HCT116 (cell line): ENCODE measurements at regions not wholly inside any gene's neighbourhood (a gene's known extent, or its start where the extent isn't known, plus 50 kb on each side); places are given as distances from the start of the nearest gene placed in this dataset.

Experiments
- ATAC-seq: fragments of 200-7000 bp; cut with Tn5 transposase; 2 replicates; pipeline ENCODE4 v1.9.1; 2020; ENCODE audit warnings: mild to moderate bottlenecking, moderate library complexity
- BruUV-seq: library from RNA; stranded (reverse); fragments of 400-500 nt; replicated peaks from 2 replicates; lab custom pipeline; 2021; lab: Mats Ljungman, UMichigan
- CTCF ChIA-PET: fragments of 300-600 bp; sonication (Branson Sonifier 250); formaldehyde crosslinking; loops from one replicate; lab custom pipeline; 2021; ENCODE audit warnings: antibody characterized with exemption; lab: Charles Lee
- POLR2A ChIA-PET: fragments of 300-600, 350-600 bp; sonication (Branson Sonifier 250); formaldehyde crosslinking; loops from one replicate; lab custom pipeline; 2021; ENCODE audit warnings: antibody characterized with exemption; lab: Charles Lee
- RAD21 ChIA-PET, 2 experiments: fragments of 300-600 bp; sonication (Branson Sonifier 250); formaldehyde crosslinking; loops; one replicate each; lab custom pipeline; 2023; ENCODE audit warnings: low total read pairs in 2 of 2; ENCODE audit not compliant: uncharacterized antibody in 2 of 2, unreplicated experiment in 2 of 2, low non-redundant PET in 1 of 2; lab: Charles Lee
- DNase-seq: peaks from one replicate; pipeline ENCODE4 v3.0.0-alpha.2; 2010; ENCODE audit warnings: low read depth, low spot score
- H2AFZ ChIP-seq: fragments of 200-600 bp; shearing (Covaris generic), sonication (generic); 2 replicates; pipeline ENCODE4 v1.6.1; 2017; ENCODE audit warnings: low read depth, mixed run types, mixed read lengths, antibody characterized with exemption, low read length; ENCODE audit not compliant: poor library complexity, severe bottlenecking
- H3K27ac ChIP-seq: 2 replicates; pipeline ENCODE4 v1.5.1; 2012; ENCODE audit warnings: low read depth, low read length
- H3K27me3 ChIP-seq: fragments of 200-600 bp; sonication (generic); 2 replicates; pipeline ENCODE4 v1.6.1; 2016; ENCODE audit warnings: mixed run types, low read length, mixed read lengths; ENCODE audit not compliant: insufficient read depth
- H3K36me3 ChIP-seq, 2 experiments: fragments of 200-500 bp in 1 of 2; fragments of 200-600 bp in 1 of 2; sonication (Bioruptor generic) in 1 of 2; sonication (generic) in 1 of 2; 2 replicates each; pipeline versions ENCODE4 v1.5.1 to v1.6.1; 2014 to 2016; ENCODE audit warnings: low read length in 2 of 2, inconsistent platforms in 1 of 2, mixed read lengths in 1 of 2, mixed run types in 1 of 2; ENCODE audit not compliant: insufficient read depth in 2 of 2, control insufficient read depth in 1 of 2
- H3K4me1 ChIP-seq, 2 experiments: fragments of 200-600 bp in 1 of 2; sonication (generic) in 1 of 2; 2 replicates each; pipeline versions ENCODE4 v1.5.1 to v1.6.1; 2012 to 2017; ENCODE audit warnings: low read length in 2 of 2, inconsistent platforms in 1 of 2, mild to moderate bottlenecking in 1 of 2, mixed read lengths in 1 of 2, mixed run types in 1 of 2, moderate library complexity in 1 of 2; ENCODE audit not compliant: insufficient read depth in 2 of 2, control insufficient read depth in 1 of 2
- H3K4me2 ChIP-seq: fragments of 200-600 bp; sonication (generic); 2 replicates; pipeline ENCODE4 v1.6.1; 2017; ENCODE audit warnings: mixed run types, low read length, mixed read lengths
- H3K4me3 ChIP-seq, 2 experiments: fragments of 200-600 bp in 1 of 2; sonication (generic) in 1 of 2; replicated peaks in 1 of 2; 2 replicates each; pipeline ENCODE4 v1.5.1; 2011 to 2016; ENCODE audit warnings: low read length in 2 of 2, control low read depth in 1 of 2, low read depth in 1 of 2, mild to moderate bottlenecking in 1 of 2, mixed read lengths in 1 of 2, mixed run types in 1 of 2
- H3K79me2 ChIP-seq: fragments of 200-600 bp; sonication (generic); 2 replicates; pipeline ENCODE4 v1.6.1; 2017; ENCODE audit warnings: mild to moderate bottlenecking, mixed run types, low read length, moderate library complexity, mixed read lengths; ENCODE audit not compliant: insufficient read depth
- H3K9ac ChIP-seq: fragments of 200-600 bp; sonication (generic); 2 replicates; pipeline ENCODE4 v1.6.1; 2016; ENCODE audit warnings: low read length, mixed read lengths
- H3K9me2 ChIP-seq: fragments of 200-600 bp; sonication (generic), shearing (Covaris generic); 2 replicates; pipeline ENCODE4 v1.6.1; 2017; ENCODE audit warnings: mixed run types, mild to moderate bottlenecking, moderate library complexity; ENCODE audit not compliant: insufficient read depth
- H3K9me3 ChIP-seq, 2 experiments: fragments of 200-500 bp in 1 of 2; fragments of 200-600 bp in 1 of 2; sonication (Bioruptor generic) in 1 of 2; sonication (generic) in 1 of 2; 2 replicates each; pipeline ENCODE4 v1.6.1; 2014 to 2017; ENCODE audit warnings: low read length in 2 of 2, mixed read lengths in 2 of 2, inconsistent platforms in 1 of 2, low read depth in 1 of 2, mild to moderate bottlenecking in 1 of 2, mixed run types in 1 of 2, moderate library complexity in 1 of 2; ENCODE audit not compliant: control insufficient read depth in 1 of 2, insufficient read depth in 1 of 2
- H4K20me1 ChIP-seq: fragments of 200-600 bp; sonication (generic), shearing (Covaris generic); 2 replicates; pipeline ENCODE4 v1.6.1; 2017; ENCODE audit warnings: mixed run types, mild to moderate bottlenecking, moderate library complexity; ENCODE audit not compliant: insufficient read depth
- CBX3 ChIP-seq: IDR thresholded peaks from 2 replicates; pipeline ENCODE4 v1.6.1; 2012; ENCODE audit warnings: low read depth
- CEBPB ChIP-seq: IDR thresholded peaks from 2 replicates; pipeline ENCODE4 v1.6.1; 2012; ENCODE audit warnings: low read depth
- CTCF ChIP-seq, 3 experiments: fragments of 200-600 bp in 1 of 3; sonication (generic) in 1 of 3; IDR thresholded peaks in 2 of 3; conservative IDR thresholded peaks in 1 of 3; 2 replicates each; pipeline ENCODE4 v1.5.1; 2012 to 2017; ENCODE audit warnings: low read depth in 2 of 3, low read length in 2 of 3, antibody characterized with exemption in 1 of 3, borderline replicate concordance in 1 of 3, control low read depth in 1 of 3, mild to moderate bottlenecking in 1 of 3, mixed read lengths in 1 of 3, mixed run types in 1 of 3, moderate library complexity in 1 of 3; ENCODE audit not compliant: insufficient read depth in 1 of 3
- ELF1 ChIP-seq: IDR thresholded peaks from 2 replicates; pipeline ENCODE4 v1.6.1; 2012; ENCODE audit warnings: low read depth, borderline replicate concordance
- EZH2 ChIP-seq: fragments of 200-600 bp; sonication (generic); IDR thresholded peaks from 2 replicates; pipeline ENCODE4 v1.6.1; 2017; ENCODE audit warnings: antibody characterized with exemption, mixed run types
- EZH2phosphoT487 ChIP-seq: fragments of 200-600 bp; IDR thresholded peaks from 2 replicates; pipeline ENCODE4 v1.6.1; 2018; ENCODE audit warnings: antibody characterized with exemption, borderline replicate concordance
- FOSL1 ChIP-seq: IDR thresholded peaks from 2 replicates; pipeline ENCODE4 v1.6.1; 2012; ENCODE audit warnings: low read depth
- JUND ChIP-seq: IDR thresholded peaks from 2 replicates; pipeline ENCODE4 v1.6.1; 2012
- RAD21 ChIP-seq: IDR thresholded peaks from 2 replicates; pipeline ENCODE4 v1.6.1; 2012; ENCODE audit warnings: low read depth, mild to moderate bottlenecking
- SIN3A ChIP-seq: IDR thresholded peaks from 2 replicates; pipeline ENCODE4 v1.6.1; 2012; ENCODE audit warnings: low read depth
- SP1 ChIP-seq: IDR thresholded peaks from 2 replicates; pipeline ENCODE4 v1.6.1; 2012; ENCODE audit warnings: low read depth
- TCF7L2 ChIP-seq: IDR thresholded peaks from 2 replicates; pipeline ENCODE4 v1.7.0; 2011; ENCODE audit warnings: borderline replicate concordance, inconsistent platforms; ENCODE audit not compliant: insufficient read depth, insufficient read length; ENCODE audit errors: extremely low read depth
- YY1 ChIP-seq: IDR thresholded peaks from 2 replicates; pipeline ENCODE4 v1.6.1; 2011; ENCODE audit warnings: low read length, low read depth, moderate library complexity, mild to moderate bottlenecking; ENCODE audit not compliant: insufficient replicate concordance; ENCODE audit errors: extremely low read depth
- ZBTB33 ChIP-seq: IDR thresholded peaks from 2 replicates; pipeline ENCODE4 v1.6.1; 2011; ENCODE audit warnings: mild to moderate bottlenecking, low read length, moderate library complexity; ENCODE audit not compliant: insufficient replicate concordance; ENCODE audit errors: extremely low read depth
- ZFX ChIP-seq: fragments of 450-650 bp; IDR thresholded peaks from 2 replicates; pipeline ENCODE4 v1.6.1; 2017
- ZNF274 ChIP-seq: fragments of 200-500 bp; sonication (Bioruptor generic); IDR thresholded peaks from 2 replicates; pipeline ENCODE4 v1.6.1; 2014; ENCODE audit warnings: mild to moderate bottlenecking, low read depth, low read length, inconsistent platforms
- intact Hi-C: fragments of 100-400 bp; cut with micrococcal nuclease; formaldehyde crosslinking; loops from 2 replicates; pipeline ENCODE4 v1.10.0; 2022

DNA sequence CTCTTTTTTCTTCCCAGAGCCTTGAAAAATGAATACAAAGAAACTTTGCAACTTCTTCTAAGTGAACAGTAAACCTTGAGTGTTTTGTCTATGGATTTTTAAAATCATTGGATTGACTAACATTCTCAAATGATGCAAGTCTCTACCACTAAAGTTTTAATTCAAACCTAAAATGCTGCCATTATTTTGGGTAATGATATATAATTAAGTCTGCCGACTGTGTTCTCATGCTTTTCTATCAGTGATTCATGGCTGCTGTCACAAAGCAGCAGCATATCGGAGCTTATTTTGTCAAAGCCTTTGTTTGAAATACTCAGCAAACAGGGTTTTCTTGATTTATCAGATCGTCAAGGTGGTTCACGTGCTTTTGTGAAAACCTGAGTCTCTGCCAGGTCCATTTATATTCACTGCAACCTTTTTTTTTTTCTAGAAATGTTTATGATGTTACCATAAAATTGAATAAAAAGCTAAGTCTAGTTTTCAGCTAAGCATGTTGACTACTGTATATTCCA lies 96.3 kb downstream of the GJA1 start:
- no peak overlapping the region for H3K9ac ChIP-seq
- ChIA-PET CTCF (no interaction called here), RAD21 (no interaction called here), POLR2A (no interaction called here)
- H3K27me3 ChIP-seq: no peaks in the 10 kb centered on the region
- H2AFZ ChIP-seq: no peak overlapping the region
- no peak overlapping the region for H3K4me3 ChIP-seq
- no peaks in the 10 kb centered on the region for H4K20me1 ChIP-seq
- no TSS peak for BruUV-seq
- no peaks in the 10 kb centered on the region for H3K9me3 ChIP-seq
- H3K4me2 ChIP-seq: no peak overlapping the region
- DNase-seq (no peak), ATAC-seq (no peak)
- H3K4me1 ChIP-seq: no peaks in the 10 kb centered on the region
- H3K36me3 ChIP-seq: no peaks in the 10 kb centered on the region
- no peaks in the 10 kb centered on the region for H3K9me2 ChIP-seq
- no peak overlapping the region for H3K27ac ChIP-seq
- TF ChIP-seq EZH2 (no peak), ZFX (no peak), EZH2phosphoT487 (no peak), ZNF274 (no peak), RAD21 (no peak), SIN3A (no peak), TCF7L2 (no peak), JUND (no peak), SP1 (no peak), CEBPB (no peak), CBX3 (no peak), ZBTB33 (no peak), ELF1 (no peak), CTCF (IDR thresholded peaks at IDR 0.05 in 2 of 3, conservative IDR thresholded peaks at IDR 0.05 in 1 of 3; ENCODE audit: borderline replicate concordance in 1 of 3, insufficient read depth in 1 of 3, low read depth in 2 of 3, low read length in 2 of 3) (no peak), FOSL1 (no peak), YY1 (no peak)
- intact Hi-C loops: no loop called here
- H3K79me2 ChIP-seq: no peaks in the 10 kb centered on the region
